Mammary epithelial cell (primary cell): ENCODE measurements at regions not wholly inside any gene's neighbourhood (a gene's known extent, or its start where the extent isn't known, plus 50 kb on each side); places are given as distances from the start of the nearest gene placed in this dataset.

Source experiments
- EZH2 ChIP-seq: IDR thresholded peaks from 2 replicates; pipeline ENCODE4 v1.6.1; 2012; ENCODE audit warnings: low read length, inconsistent platforms, borderline replicate concordance
- TF ChIP-seq, protein P1 (sequence below), 2 donors: IDR thresholded peaks in 1 of 2; conservative IDR thresholded peaks in 1 of 2; 2 replicates each; pipeline ENCODE4 v1.5.1; 2011 to 2012; ENCODE audit warnings: inconsistent platforms in 2 of 2, low read length in 2 of 2, mild to moderate bottlenecking in 2 of 2, control low read depth in 1 of 2, low read depth in 1 of 2; ENCODE audit not compliant: insufficient read depth in 1 of 2; ENCODE audit errors: extremely low read depth in 1 of 2

DNA sequence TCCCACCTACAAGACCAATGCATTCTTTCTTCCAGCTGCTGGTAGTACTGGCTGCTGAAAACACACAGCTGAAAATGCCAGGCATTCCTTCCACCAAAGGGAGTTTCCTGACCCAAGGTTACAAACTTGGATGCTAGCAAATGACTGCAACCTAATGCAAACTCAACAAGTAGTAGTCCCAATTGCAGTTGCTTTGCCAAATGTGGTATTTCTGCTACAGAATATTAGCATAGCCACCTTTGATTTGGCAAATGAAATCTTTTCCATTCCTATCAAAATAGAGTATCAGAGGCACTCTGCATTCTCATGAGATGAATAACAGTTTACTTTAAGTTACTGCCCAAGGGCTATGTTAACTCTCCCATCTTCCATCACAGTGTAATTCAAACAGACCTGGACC, 172.0 kb upstream of the ARHGAP42 start:
- TF ChIP-seq, protein P1, sequence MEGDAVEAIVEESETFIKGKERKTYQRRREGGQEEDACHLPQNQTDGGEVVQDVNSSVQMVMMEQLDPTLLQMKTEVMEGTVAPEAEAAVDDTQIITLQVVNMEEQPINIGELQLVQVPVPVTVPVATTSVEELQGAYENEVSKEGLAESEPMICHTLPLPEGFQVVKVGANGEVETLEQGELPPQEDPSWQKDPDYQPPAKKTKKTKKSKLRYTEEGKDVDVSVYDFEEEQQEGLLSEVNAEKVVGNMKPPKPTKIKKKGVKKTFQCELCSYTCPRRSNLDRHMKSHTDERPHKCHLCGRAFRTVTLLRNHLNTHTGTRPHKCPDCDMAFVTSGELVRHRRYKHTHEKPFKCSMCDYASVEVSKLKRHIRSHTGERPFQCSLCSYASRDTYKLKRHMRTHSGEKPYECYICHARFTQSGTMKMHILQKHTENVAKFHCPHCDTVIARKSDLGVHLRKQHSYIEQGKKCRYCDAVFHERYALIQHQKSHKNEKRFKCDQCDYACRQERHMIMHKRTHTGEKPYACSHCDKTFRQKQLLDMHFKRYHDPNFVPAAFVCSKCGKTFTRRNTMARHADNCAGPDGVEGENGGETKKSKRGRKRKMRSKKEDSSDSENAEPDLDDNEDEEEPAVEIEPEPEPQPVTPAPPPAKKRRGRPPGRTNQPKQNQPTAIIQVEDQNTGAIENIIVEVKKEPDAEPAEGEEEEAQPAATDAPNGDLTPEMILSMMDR (conservative IDR thresholded peaks at IDR 0.05 in 1 of 2, IDR thresholded peaks at IDR 0.05 in 1 of 2; ENCODE audit: extremely low read depth in 1 of 2, insufficient read depth in 1 of 2, low read depth in 1 of 2, low read length in 2 of 2), result no peak
- no peak for TF ChIP-seq EZH2
